HCT116 (cell line): ENCODE measurements at regions not wholly inside any gene's neighbourhood (a gene's known extent, or its start where the extent isn't known, plus 50 kb on each side); places are given as distances from the start of the nearest gene placed in this dataset.

ENCODE experiments used
- CBX3 ChIP-seq: IDR thresholded peaks from 2 replicates; pipeline ENCODE4 v1.6.1; 2012; ENCODE audit warnings: low read depth
- CEBPB ChIP-seq: IDR thresholded peaks from 2 replicates; pipeline ENCODE4 v1.6.1; 2012; ENCODE audit warnings: low read depth
- EZH2 ChIP-seq: fragments of 200-600 bp; sonication (generic); IDR thresholded peaks from 2 replicates; pipeline ENCODE4 v1.6.1; 2017; ENCODE audit warnings: antibody characterized with exemption, mixed run types
- POLR2AphosphoS5 ChIP-seq: IDR thresholded peaks from 2 replicates; pipeline ENCODE4 v1.6.1; 2011; ENCODE audit warnings: mild to moderate bottlenecking, low read depth, low read length, moderate library complexity
- RAD21 ChIP-seq: IDR thresholded peaks from 2 replicates; pipeline ENCODE4 v1.6.1; 2012; ENCODE audit warnings: low read depth, mild to moderate bottlenecking
- SIN3A ChIP-seq: IDR thresholded peaks from 2 replicates; pipeline ENCODE4 v1.6.1; 2012; ENCODE audit warnings: low read depth
- SP1 ChIP-seq: IDR thresholded peaks from 2 replicates; pipeline ENCODE4 v1.6.1; 2012; ENCODE audit warnings: low read depth
- YY1 ChIP-seq: IDR thresholded peaks from 2 replicates; pipeline ENCODE4 v1.6.1; 2011; ENCODE audit warnings: low read length, low read depth, moderate library complexity, mild to moderate bottlenecking; ENCODE audit not compliant: insufficient replicate concordance; ENCODE audit errors: extremely low read depth
- ZFX ChIP-seq: fragments of 450-650 bp; IDR thresholded peaks from 2 replicates; pipeline ENCODE4 v1.6.1; 2017
- ZNF274 ChIP-seq: fragments of 200-500 bp; sonication (Bioruptor generic); IDR thresholded peaks from 2 replicates; pipeline ENCODE4 v1.6.1; 2014; ENCODE audit warnings: mild to moderate bottlenecking, low read depth, low read length, inconsistent platforms
- TF ChIP-seq, protein P1 (sequence below): IDR thresholded peaks from 2 replicates; pipeline ENCODE4 v1.6.1; 2012; ENCODE audit warnings: low read depth
- TF ChIP-seq, protein P2 (sequence below), 3 experiments: fragments of 200-600 bp in 1 of 3; sonication (generic) in 1 of 3; IDR thresholded peaks in 2 of 3; conservative IDR thresholded peaks in 1 of 3; 2 replicates each; pipeline ENCODE4 v1.5.1; 2012 to 2017; ENCODE audit warnings: low read depth in 2 of 3, low read length in 2 of 3, antibody characterized with exemption in 1 of 3, borderline replicate concordance in 1 of 3, control low read depth in 1 of 3, mild to moderate bottlenecking in 1 of 3, mixed read lengths in 1 of 3, mixed run types in 1 of 3, moderate library complexity in 1 of 3; ENCODE audit not compliant: insufficient read depth in 1 of 3
- TF ChIP-seq, protein P3 (sequence below): IDR thresholded peaks from 2 replicates; pipeline ENCODE4 v1.6.1; 2012

DNA sequence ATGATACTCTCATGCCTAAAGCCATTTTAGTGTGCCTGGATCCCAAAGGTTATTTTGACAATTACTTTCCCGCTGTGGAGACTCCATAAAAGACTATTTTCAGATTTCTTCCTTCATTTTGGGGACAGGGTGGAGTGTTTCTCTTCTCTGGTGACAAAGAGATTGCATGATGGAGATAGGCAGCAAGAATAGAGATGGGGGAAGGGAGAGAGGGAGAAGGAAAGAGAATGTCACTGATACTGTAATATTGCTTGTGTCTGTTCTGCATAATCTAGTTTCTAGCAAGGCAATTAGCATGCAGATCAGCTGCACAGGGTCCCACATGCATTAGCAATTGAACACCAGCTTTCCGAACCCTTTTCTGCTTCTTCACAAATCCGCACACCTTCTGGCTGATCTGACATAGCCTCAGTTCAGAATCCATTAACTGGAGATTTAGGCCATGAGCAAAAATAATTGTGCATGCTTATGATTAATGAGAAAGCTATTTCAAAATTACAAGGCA, 222.4 kb downstream of the OXSM start:
- TF ChIP-seq RAD21 = no peak
- TF ChIP-seq, protein P1, sequence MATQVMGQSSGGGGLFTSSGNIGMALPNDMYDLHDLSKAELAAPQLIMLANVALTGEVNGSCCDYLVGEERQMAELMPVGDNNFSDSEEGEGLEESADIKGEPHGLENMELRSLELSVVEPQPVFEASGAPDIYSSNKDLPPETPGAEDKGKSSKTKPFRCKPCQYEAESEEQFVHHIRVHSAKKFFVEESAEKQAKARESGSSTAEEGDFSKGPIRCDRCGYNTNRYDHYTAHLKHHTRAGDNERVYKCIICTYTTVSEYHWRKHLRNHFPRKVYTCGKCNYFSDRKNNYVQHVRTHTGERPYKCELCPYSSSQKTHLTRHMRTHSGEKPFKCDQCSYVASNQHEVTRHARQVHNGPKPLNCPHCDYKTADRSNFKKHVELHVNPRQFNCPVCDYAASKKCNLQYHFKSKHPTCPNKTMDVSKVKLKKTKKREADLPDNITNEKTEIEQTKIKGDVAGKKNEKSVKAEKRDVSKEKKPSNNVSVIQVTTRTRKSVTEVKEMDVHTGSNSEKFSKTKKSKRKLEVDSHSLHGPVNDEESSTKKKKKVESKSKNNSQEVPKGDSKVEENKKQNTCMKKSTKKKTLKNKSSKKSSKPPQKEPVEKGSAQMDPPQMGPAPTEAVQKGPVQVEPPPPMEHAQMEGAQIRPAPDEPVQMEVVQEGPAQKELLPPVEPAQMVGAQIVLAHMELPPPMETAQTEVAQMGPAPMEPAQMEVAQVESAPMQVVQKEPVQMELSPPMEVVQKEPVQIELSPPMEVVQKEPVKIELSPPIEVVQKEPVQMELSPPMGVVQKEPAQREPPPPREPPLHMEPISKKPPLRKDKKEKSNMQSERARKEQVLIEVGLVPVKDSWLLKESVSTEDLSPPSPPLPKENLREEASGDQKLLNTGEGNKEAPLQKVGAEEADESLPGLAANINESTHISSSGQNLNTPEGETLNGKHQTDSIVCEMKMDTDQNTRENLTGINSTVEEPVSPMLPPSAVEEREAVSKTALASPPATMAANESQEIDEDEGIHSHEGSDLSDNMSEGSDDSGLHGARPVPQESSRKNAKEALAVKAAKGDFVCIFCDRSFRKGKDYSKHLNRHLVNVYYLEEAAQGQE = no peak
- TF ChIP-seq, protein P2, sequence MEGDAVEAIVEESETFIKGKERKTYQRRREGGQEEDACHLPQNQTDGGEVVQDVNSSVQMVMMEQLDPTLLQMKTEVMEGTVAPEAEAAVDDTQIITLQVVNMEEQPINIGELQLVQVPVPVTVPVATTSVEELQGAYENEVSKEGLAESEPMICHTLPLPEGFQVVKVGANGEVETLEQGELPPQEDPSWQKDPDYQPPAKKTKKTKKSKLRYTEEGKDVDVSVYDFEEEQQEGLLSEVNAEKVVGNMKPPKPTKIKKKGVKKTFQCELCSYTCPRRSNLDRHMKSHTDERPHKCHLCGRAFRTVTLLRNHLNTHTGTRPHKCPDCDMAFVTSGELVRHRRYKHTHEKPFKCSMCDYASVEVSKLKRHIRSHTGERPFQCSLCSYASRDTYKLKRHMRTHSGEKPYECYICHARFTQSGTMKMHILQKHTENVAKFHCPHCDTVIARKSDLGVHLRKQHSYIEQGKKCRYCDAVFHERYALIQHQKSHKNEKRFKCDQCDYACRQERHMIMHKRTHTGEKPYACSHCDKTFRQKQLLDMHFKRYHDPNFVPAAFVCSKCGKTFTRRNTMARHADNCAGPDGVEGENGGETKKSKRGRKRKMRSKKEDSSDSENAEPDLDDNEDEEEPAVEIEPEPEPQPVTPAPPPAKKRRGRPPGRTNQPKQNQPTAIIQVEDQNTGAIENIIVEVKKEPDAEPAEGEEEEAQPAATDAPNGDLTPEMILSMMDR (IDR thresholded peaks at IDR 0.05 in 2 of 3, conservative IDR thresholded peaks at IDR 0.05 in 1 of 3; ENCODE audit: borderline replicate concordance in 1 of 3, insufficient read depth in 1 of 3, low read depth in 2 of 3, low read length in 2 of 3) = no peak
- TF ChIP-seq, protein P3, sequence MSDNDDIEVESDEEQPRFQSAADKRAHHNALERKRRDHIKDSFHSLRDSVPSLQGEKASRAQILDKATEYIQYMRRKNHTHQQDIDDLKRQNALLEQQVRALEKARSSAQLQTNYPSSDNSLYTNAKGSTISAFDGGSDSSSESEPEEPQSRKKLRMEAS = no peak
- no peak for TF ChIP-seq ZFX
- TF ChIP-seq EZH2 = no peak
- TF ChIP-seq POLR2AphosphoS5 = no peak
- no peak for TF ChIP-seq ZNF274
- TF ChIP-seq CEBPB = no peak
- no peak for TF ChIP-seq SP1
- TF ChIP-seq CBX3 = no peak
- no peak for TF ChIP-seq YY1
- no peak for TF ChIP-seq SIN3A
